T-helper 22 cell (primary cell): ENCODE measurements at regions not wholly inside any gene's neighbourhood (a gene's known extent, or its start where the extent isn't known, plus 50 kb on each side); places are given as distances from the start of the nearest gene placed in this dataset.
"Not testable (repeated sequence)": the region's sequence is repeated elsewhere in the genome, so short reads cannot be mapped to it uniquely, and the experiment has no call there.

Experiments
- DNase-seq: peaks from one replicate; pipeline ENCODE4 v3.0.0-alpha.2; 2020; ENCODE audit warnings: low read depth

- no peak for DNase-seq
Observed at GRCh38 chr3:10706156-10706739, 109.8 kb upstream of the SLC6A11 start.

DNA sequence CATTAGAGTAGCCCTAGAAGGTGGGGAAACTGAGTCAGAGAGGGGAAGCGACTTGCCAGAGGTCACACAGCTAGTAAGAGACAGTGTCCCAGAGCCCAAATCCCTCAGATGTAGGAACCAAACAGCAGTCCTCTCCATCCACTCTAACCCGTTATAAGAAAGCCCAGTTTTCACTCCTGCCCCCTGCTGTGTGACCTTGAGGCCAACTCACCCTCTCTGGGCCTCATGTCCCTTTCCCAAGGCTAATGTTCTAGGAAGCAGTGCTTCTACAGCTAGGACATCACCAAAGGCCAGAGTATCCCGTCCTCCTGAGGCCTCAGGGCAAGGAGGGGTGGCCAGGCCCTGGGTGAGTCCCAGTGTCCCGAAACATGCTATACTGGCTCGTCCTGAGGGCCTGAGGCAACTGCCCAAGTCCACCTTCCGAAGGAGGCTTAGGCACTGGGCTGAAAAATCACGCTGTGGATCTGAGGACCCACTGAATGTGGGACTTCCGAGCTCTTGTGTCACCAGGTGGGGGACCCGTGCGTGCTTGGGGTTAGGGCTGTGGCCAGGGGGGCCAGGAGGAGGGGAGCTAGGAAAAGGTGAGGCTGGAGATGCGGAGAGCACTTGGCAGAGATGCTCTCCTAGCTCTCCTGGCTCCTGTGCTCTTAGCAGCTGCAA lies 109.2 kb upstream of the SLC6A11 start:
- DNase-seq: no peak

GRCh38 chr3:10707400-10708215 lies 108.4 kb upstream of the SLC6A11 start:
- DNase-seq: no peak

- no peak for DNase-seq
Observed at GRCh38 chr3:10708216-10708893, 107.7 kb upstream of the SLC6A11 start.

DNA sequence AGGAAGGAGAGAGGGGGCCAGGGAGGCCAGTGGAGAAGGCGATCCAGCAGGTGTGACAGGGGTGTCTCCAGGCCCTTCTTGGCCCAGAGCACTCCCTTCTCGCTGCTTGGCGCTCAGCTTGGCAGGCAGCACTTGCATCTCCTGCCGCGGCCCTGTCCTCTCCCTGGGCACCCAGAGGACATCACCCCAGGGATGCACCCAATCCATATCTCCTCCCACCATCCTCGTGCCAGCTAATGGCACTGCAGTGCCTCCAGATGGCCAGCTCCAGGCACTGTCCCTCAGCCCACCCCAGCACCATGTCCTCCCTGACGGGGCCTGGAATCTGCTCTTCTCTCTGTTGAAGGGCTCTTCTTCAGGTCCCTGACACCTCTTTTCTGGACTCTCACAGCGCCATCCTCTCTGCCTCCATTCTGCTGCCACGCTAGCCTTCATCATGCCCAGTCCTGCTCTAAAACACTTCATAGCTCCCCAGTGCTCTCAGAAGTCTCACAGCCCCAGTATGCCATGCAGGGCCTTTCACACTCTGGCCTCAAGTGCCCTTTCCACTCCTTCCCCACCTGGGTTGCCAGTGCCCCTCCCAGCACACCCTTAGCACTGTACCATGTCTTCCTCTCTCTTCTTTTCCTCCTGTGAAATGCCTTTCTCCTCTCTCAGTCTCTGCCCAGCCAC lies 106.8 kb upstream of the SLC6A11 start:
- no peak for DNase-seq

DNA sequence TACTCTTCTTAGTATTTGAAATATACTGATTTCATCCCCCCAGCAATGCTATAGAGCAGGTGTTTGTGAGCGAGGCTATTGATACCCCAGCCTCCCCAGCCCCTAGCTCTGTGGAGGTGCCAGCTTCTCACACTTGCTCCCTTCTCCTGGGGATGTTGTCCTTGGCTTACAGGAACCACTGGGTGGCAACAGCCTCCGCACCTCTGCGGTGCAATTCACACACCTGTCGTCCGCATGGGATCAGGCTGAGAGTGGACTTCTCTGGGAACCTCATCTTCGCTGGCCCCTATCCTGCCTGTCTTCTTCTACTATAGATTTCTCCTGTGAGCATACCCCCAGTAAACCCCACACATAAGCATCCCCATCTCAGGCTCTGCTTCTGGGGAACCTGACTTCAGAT lies 103.9 kb upstream of the SLC6A11 start:
- DNase-seq: no peak

DNA sequence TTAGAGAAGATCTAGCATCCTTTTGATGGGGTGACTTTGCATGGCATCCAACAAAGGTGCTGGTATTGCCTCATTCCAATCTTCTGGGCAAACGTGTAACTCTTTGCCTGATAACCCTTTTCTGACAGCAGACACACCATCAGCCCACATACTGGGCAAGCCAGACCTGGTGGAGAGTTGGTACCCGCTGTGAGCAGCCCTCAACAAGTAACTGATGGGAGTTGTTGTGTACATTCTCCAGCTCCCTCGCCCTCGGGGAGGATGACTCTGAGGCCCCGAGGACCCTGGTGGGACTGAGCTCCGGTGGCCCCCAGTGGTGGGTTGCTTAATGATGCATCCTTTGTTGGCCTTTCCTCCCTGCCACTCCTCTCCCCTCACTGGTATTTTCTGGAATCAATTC lies 102.4 kb upstream of the SLC6A11 start:
- no peak for DNase-seq

DNA sequence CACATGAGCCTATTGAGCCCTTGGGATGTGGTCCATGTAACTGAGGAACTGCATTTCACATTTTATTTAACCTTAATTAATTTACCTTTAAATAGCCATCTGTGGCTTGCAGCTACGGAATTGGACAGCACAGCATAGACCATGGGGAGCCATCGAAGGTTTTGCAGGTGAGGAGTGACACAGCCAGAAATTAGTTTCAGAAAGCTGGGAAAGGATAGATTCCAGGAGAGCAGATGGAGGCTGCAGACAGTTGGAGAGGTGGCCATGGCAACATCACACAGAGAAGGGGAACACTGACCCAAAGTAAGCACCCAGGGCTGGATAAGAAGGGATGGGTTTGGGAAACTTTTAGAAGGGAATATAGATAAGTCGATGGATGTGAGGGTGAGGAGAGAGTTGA lies 100.1 kb upstream of the SLC6A11 start:
- no peak for DNase-seq

DNA sequence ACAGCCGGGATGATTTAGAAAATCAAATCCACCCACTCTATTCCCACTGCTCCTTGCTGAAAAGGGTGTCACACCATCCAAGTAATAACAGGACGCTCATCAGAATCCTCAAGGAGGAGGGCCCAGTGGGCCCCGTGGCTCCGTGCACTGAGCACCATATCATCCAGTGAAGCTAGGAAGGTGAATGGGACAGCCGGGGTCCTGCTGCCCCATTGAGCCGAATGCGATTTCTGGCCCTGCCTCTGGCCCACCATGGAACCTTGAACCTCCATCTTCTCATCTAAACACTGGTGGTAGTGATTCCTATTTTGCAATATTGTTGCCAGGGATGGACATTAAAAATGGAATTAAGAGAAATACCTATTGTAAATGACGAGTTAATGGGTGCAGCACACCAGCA lies 99.1 kb upstream of the SLC6A11 start:
- DNase-seq: no peak

- DNase-seq: no peak
Observed at GRCh38 chr3:10717756-10718155, 98.3 kb upstream of the SLC6A11 start.

DNA sequence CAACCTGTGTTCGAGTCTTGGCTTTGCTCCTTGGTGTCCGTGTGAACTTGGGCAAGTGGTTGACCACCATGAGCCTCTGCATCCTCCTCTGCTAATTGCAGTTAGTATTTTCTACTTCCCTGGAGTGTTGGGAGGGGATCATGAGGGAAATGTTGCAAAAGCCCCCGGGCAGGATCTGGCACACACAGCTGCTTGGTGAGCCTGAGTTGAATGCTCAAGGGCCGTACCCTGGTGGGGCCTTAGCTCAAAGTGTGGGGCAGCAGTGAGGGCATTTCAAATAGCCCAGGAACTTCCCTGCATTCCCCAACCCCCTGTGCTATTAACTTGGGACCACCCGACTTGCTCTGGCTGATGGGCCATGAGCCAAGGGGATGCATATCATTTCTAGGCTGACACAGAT lies 94.9 kb upstream of the SLC6A11 start:
- DNase-seq: no peak

DNA sequence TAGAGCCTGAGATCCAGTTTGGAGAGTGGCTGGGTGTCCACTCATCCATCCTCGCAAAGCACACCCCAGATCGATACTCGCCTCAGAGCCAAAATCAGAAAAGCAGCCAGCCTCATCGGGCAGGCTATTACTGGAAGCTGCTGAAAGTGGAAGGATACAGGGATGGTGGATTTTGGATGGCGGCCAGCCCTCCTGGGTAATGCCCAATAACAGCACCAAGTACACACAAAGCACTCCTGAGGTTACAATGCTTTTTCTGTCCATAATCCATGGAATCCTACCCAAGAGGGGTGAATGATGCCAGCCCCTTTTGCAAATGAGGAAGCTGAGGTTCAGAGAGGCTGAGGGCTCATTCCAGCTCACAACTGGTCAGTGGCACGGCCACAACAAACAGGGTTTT lies 93.1 kb upstream of the SLC6A11 start:
- DNase-seq: no peak

DNA sequence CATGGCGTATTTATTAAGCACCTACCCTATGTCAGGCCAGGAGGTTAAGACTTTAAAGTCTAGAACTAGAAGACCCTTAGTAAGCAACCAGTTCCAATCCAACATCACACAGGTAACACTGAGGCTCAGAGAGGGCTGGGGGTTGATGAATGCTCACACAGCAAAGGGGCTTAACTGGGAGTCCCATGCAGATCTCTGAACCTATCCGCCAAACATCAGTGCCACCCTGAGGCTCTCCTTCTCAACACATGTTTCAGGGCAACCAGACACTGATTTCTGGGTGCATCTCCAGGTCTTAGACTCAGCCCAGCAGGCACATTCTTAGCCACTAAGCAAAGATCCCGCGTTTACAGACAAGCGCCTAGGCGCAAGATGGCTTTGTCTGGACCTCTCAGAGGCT lies 92.0 kb upstream of the SLC6A11 start:
- DNase-seq: no peak

- no peak for DNase-seq
Observed at GRCh38 chr3:10725067-10725466, 91.0 kb upstream of the SLC6A11 start.

- no peak for DNase-seq
Observed at GRCh38 chr3:10725846-10726245, 90.2 kb upstream of the SLC6A11 start.

GRCh38 chr3:10726787-10727186 lies 89.2 kb upstream of the SLC6A11 start:
- DNase-seq: no peak

DNA sequence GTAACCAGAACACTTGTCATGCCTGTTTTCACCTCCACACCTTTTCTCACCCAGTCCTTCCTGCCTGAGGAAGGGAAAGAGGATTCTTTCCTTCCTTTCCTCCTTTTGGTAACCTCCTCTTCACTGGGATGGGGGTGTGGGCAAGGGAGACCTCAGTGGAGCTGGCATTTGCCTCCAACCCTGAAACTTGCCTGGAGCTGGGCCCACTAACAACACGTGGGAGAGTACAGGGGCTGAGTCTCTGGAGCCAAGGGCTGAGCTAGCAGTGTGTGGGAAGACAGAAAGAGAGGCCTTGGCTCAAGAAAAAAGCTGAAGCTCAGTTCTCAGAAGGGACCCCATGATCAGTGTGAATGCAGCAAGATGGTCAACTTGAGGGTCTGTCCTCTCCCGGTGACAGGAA lies 86.6 kb upstream of the SLC6A11 start:
- no peak for DNase-seq

DNA sequence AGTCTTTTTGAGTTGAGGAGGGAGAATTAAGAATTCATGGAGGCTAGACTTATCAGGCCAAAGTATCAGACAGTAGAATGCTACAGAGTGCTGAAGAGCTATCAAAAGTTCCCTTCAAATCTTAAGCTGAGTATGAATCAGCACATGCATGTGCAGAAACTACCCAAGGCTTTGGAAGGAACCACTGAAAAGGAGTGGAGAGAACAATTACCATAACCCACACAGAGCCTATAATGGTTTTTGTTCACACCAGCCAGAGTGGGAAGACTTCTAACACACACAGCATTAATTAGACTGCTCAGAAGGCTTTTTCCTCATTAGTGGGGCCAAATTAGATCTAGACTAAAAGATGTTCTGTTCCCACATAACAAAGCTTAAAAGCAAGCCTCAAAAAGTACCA lies 83.7 kb upstream of the SLC6A11 start:
- no peak for DNase-seq

DNA sequence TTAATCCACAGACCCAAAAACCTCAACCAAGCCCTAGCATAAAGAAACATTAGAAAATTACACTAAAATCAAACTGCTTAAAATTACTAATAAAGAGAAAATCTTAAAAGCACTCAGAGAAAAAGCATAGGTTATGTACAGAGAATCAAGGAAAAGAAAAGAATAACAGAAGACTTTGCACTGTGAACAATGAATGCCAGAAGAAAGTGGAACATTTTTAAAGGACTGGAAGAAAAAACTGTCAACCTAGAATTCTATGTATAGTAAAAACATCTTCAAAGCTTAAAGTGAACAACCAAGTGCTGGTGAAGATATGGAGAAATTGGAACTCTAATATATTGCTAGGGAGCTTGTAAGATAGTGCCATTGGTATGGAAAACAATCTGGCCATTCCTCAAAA lies 82.7 kb upstream of the SLC6A11 start:
- no peak for DNase-seq

- DNase-seq: not testable (repeated sequence)
Observed at GRCh38 chr3:10736444-10736843, 79.6 kb upstream of the SLC6A11 start.

DNA sequence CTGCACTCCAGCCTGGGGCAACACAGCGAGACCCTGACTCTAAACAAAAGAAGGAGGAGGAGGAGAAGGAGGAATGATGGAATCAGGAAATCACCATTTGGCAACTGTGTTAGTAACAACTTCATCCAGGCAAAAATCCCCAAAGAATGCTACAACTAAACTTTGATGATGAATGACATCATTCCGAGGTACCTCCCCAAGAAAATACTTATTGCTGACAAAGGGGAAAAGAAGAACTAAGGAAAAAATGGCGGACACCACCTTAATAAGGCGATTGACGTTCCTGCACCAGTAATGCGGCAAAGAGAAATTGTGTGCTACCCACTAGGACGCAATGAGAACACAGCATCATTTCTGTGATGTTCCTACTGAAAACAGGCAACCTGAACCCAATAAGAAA lies 78.2 kb upstream of the SLC6A11 start:
- no peak for DNase-seq

DNA sequence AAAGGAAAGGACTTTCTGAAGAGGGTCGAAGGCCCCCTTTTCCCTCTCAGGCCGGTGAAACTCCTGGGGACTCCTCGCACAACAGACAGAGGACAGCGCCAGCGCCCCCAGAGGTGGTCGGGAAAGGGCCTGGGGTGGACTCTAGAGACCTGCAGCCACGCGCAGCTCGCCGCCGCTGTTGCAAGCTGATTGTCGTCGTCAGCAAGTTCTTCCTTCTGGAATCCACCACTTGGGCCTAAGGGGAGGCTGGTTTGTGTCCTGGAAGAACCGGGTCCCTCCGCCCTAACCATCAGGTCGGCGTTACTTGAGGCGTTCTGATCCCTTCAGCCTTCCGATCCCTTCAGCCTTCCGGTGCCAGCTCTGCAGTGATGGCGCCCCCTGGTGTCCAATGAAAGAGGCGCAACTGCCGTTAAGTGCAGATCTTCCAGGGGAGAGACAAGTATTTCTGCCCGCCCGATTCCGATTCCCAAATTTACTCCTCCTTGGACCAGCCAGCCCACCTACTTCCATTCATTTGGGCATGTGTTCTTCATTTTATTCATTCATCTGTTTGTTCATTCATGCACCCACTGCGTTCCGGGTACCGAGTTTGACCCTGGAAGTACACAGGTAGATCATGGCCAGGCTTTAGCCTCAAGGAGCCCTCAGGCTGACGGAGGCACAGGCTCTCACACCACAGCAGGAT lies 77.2 kb upstream of the SLC6A11 start:
- DNase-seq: peak; percentile 31
